GM23338 (cell line): ENCODE measurements at regions not wholly inside any gene's neighbourhood (a gene's known extent, or its start where the extent isn't known, plus 50 kb on each side); places are given as distances from the start of the nearest gene placed in this dataset.

Source experiments
- ATAC-seq: fragments of 200-7000 bp; cut with Tn5 transposase; 3 replicates; pipeline ENCODE4 v1.9.1; 2020
- DNase-seq: peaks from one replicate; pipeline ENCODE4 v3.0.0-alpha.2; 2015; ENCODE audit warnings: low spot score
- H2AFZ ChIP-seq: fragments of 200-600 bp; sonication (generic); 2 replicates; pipeline ENCODE4 v1.8.0; 2016; ENCODE audit warnings: antibody characterized with exemption, mild to moderate bottlenecking, moderate library complexity
- H3F3A ChIP-seq: fragments of 200-600 bp; sonication (generic); replicated peaks from 2 replicates; pipeline ENCODE4 v1.8.0; 2017; ENCODE audit warnings: antibody characterized with exemption, mixed run types, low read depth
- H3K27ac ChIP-seq: fragments of 200-600 bp; sonication (generic); 2 replicates; pipeline ENCODE4 v1.6.1; 2016; ENCODE audit warnings: low read depth
- H3K27me3 ChIP-seq: fragments of 200-600 bp; sonication (generic); 2 replicates; pipeline ENCODE4 v1.8.0; 2016; ENCODE audit warnings: mild to moderate bottlenecking, mixed run types, moderate library complexity; ENCODE audit not compliant: insufficient read depth
- H3K36me3 ChIP-seq: fragments of 200-600 bp; sonication (generic); 2 replicates; pipeline ENCODE4 v1.8.0; 2016; ENCODE audit warnings: mild to moderate bottlenecking; ENCODE audit not compliant: insufficient read depth
- H3K4me1 ChIP-seq: fragments of 200-600 bp; sonication (generic); 2 replicates; pipeline ENCODE4 v1.8.0; 2016; ENCODE audit warnings: mild to moderate bottlenecking, moderate library complexity; ENCODE audit not compliant: insufficient read depth
- H3K4me2 ChIP-seq: fragments of 200-600 bp; sonication (generic); 2 replicates; pipeline ENCODE4 v1.7.1; 2017; ENCODE audit warnings: mixed run types
- H3K4me3 ChIP-seq: fragments of 200-600 bp; sonication (generic); 2 replicates; pipeline ENCODE4 v1.6.1; 2016; ENCODE audit warnings: mixed run types
- H3K79me2 ChIP-seq: fragments of 200-600 bp; sonication (generic); replicated peaks from 2 replicates; pipeline ENCODE4 v1.8.0; 2017; ENCODE audit warnings: mild to moderate bottlenecking; ENCODE audit not compliant: insufficient read depth
- H3K9me2 ChIP-seq: fragments of 200-600 bp; sonication (generic); 2 replicates; pipeline ENCODE4 v1.8.0; 2017; ENCODE audit not compliant: insufficient read depth
- H4K20me1 ChIP-seq: fragments of 200-600 bp; sonication (generic); replicated peaks from 2 replicates; pipeline ENCODE4 v1.8.0; 2017; ENCODE audit warnings: mild to moderate bottlenecking; ENCODE audit not compliant: insufficient read depth
- H3K27ac Mint-ChIP-seq: 2 replicates; pipeline ENCODE4 v1.8.0; 2020; ENCODE audit warnings: inconsistent platforms, mild to moderate bottlenecking, moderate library complexity, mixed read lengths
- H3K27me3 Mint-ChIP-seq: 3 replicates; pipeline ENCODE4 v1.8.0; 2022; ENCODE audit warnings: low read depth, mild to moderate bottlenecking, moderate library complexity, mixed read lengths, inconsistent platforms; ENCODE audit not compliant: insufficient read depth, poor library complexity
- H3K36me3 Mint-ChIP-seq: 3 replicates; pipeline ENCODE4 v1.8.0; 2021; ENCODE audit warnings: low read depth, mild to moderate bottlenecking, inconsistent platforms, moderate library complexity, mixed read lengths
- H3K4me1 Mint-ChIP-seq: 3 replicates; pipeline ENCODE4 v1.8.0; 2020; ENCODE audit warnings: mild to moderate bottlenecking, inconsistent platforms, mixed read lengths
- H3K4me3 Mint-ChIP-seq: 3 replicates; pipeline ENCODE4 v1.8.0; 2021; ENCODE audit warnings: moderate library complexity, mild to moderate bottlenecking, inconsistent platforms, mixed read lengths
- H3K9me3 Mint-ChIP-seq: 3 replicates; pipeline ENCODE4 v1.8.0; 2020; ENCODE audit warnings: moderate library complexity, mild to moderate bottlenecking, inconsistent platforms, mixed read lengths
- TF ChIP-seq, protein P1 (sequence below): fragments of 250-450 bp; sonication (Bioruptor Pico); IDR thresholded peaks from 2 replicates; pipeline ENCODE4 v1.5.0; 2020; ENCODE audit warnings: mild to moderate bottlenecking, moderate library complexity

DNA sequence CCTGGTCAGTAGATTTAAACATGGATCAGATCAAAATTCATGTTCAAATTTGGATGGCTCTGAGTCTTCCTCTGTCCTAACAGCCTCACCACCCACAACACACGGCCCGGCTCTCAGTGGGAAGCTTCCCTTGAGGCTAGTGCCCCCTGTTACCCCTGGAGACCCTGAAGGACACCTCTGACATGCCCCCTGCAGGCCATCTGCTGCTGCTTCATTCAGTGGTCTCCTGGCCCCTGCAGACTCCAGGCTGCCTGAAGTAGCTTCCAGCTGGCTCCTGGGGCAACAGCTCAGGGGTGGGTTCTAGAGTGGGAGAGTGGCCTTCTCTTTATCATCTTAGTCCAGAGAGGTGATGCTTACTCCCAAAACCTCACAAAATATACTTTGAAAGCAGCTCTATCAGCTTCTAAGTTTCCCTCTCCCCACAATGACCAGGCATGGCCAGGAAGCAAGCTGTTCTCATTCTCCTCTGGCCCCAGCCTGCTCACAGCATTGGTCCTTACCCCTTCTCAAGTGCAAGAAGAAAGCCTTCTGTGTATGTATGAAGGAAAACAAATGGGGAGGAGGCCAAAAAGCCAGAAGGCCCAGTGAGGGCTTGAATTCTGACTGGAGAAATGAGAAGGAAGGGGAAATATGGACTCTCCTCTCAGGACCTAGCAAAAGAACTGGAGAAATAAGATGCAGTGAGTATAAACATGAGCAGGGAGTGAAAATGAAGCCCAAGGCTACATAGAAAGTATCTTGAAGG, 189.6 kb upstream of the INHBA start (continued):
- TF ChIP-seq, protein P1, sequence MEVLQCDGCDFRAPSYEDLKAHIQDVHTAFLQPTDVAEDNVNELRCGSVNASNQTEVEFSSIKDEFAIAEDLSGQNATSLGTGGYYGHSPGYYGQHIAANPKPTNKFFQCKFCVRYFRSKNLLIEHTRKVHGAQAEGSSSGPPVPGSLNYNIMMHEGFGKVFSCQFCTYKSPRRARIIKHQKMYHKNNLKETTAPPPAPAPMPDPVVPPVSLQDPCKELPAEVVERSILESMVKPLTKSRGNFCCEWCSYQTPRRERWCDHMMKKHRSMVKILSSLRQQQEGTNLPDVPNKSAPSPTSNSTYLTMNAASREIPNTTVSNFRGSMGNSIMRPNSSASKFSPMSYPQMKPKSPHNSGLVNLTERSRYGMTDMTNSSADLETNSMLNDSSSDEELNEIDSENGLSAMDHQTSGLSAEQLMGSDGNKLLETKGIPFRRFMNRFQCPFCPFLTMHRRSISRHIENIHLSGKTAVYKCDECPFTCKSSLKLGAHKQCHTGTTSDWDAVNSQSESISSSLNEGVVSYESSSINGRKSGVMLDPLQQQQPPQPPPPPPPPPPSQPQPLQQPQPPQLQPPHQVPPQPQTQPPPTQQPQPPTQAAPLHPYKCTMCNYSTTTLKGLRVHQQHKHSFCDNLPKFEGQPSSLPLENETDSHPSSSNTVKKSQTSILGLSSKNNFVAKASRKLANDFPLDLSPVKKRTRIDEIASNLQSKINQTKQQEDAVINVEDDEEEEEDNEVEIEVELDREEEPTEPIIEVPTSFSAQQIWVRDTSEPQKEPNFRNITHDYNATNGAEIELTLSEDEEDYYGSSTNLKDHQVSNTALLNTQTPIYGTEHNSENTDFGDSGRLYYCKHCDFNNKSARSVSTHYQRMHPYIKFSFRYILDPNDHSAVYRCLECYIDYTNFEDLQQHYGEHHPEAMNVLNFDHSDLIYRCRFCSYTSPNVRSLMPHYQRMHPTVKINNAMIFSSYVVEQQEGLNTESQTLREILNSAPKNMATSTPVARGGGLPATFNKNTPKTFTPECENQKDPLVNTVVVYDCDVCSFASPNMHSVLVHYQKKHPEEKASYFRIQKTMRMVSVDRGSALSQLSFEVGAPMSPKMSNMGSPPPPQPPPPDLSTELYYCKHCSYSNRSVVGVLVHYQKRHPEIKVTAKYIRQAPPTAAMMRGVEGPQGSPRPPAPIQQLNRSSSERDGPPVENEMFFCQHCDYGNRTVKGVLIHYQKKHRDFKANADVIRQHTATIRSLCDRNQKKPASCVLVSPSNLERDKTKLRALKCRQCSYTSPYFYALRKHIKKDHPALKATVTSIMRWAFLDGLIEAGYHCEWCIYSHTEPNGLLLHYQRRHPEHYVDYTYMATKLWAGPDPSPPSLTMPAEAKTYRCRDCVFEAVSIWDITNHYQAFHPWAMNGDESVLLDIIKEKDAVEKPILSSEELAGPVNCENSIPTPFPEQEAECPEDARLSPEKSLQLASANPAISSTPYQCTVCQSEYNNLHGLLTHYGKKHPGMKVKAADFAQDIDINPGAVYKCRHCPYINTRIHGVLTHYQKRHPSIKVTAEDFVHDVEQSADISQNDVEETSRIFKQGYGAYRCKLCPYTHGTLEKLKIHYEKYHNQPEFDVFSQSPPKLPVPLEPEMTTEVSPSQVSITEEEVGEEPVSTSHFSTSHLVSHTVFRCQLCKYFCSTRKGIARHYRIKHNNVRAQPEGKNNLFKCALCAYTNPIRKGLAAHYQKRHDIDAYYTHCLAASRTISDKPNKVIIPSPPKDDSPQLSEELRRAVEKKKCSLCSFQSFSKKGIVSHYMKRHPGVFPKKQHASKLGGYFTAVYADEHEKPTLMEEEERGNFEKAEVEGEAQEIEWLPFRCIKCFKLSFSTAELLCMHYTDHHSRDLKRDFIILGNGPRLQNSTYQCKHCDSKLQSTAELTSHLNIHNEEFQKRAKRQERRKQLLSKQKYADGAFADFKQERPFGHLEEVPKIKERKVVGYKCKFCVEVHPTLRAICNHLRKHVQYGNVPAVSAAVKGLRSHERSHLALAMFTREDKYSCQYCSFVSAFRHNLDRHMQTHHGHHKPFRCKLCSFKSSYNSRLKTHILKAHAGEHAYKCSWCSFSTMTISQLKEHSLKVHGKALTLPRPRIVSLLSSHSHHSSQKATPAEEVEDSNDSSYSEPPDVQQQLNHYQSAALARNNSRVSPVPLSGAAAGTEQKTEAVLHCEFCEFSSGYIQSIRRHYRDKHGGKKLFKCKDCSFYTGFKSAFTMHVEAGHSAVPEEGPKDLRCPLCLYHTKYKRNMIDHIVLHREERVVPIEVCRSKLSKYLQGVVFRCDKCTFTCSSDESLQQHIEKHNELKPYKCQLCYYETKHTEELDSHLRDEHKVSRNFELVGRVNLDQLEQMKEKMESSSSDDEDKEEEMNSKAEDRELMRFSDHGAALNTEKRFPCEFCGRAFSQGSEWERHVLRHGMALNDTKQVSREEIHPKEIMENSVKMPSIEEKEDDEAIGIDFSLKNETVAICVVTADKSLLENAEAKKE (CRISPR knock-in tag), result peak; percentile 85

DNA sequence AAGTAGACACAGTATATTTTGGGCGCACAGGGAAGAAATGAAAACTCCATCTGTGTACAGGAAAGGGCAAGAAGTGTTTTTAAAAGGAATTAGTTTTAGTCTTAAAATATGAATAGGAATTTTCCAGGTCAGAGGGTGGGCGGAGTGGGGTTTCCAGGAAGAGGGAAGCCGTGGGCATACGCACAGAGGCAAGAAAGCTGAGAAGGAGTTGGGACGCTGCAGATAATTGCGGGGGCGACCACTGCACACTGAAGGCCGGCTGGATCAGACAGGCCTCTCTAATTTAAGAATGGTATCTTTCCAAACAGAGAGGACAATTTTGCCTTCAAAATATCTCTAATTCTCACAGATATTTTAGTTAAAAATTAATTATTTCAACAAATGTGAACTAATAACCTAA, 189.1 kb upstream of the INHBA start:
- TF ChIP-seq, protein P1 (CRISPR knock-in tag), result no peak
- no peaks in the 10 kb centered on the region; the same call in none of the 2 replicates for H3K9me2 ChIP-seq
- Mint-ChIP-seq H3K27ac (no peak overlapping the region), H3K4me1 (peaks cover 6% of the 10 kb centered on the region; the same call in 2 of the 3 replicates), H3K9me3 (no peaks in the 10 kb centered on the region), H3K27me3 (no peaks in the 10 kb centered on the region), H3K4me3 (no peak overlapping the region), H3K36me3 (no peaks in the 10 kb centered on the region)
- ATAC-seq (no peak), DNase-seq (no peak)
- no peaks in the 10 kb centered on the region for H3F3A ChIP-seq
- no peaks in the 10 kb centered on the region for H3K27me3 ChIP-seq
- peak overlapping the region; percentile 5; the same call in 1 of the 2 replicates for H2AFZ ChIP-seq
- no peak overlapping the region for H3K4me3 ChIP-seq
- no peaks in the 10 kb centered on the region for H4K20me1 ChIP-seq
- H3K4me2 ChIP-seq, result no peak overlapping the region
- H3K27ac ChIP-seq, result no peak overlapping the region
- no peaks in the 10 kb centered on the region for H3K4me1 ChIP-seq
- H3K36me3 ChIP-seq, result no peaks in the 10 kb centered on the region
- no peaks in the 10 kb centered on the region for H3K79me2 ChIP-seq
